NCI-H2081 (cell line): ENCODE measurements at regions not wholly inside any gene's neighbourhood (a gene's known extent, or its start where the extent isn't known, plus 50 kb on each side); places are given as distances from the start of the nearest gene placed in this dataset.

Experiments used
- DNase-seq, 2 experiments: peaks; one replicate each; lab custom pipeline; 2025; lab: John Stamatoyannopoulos, UW

DNA sequence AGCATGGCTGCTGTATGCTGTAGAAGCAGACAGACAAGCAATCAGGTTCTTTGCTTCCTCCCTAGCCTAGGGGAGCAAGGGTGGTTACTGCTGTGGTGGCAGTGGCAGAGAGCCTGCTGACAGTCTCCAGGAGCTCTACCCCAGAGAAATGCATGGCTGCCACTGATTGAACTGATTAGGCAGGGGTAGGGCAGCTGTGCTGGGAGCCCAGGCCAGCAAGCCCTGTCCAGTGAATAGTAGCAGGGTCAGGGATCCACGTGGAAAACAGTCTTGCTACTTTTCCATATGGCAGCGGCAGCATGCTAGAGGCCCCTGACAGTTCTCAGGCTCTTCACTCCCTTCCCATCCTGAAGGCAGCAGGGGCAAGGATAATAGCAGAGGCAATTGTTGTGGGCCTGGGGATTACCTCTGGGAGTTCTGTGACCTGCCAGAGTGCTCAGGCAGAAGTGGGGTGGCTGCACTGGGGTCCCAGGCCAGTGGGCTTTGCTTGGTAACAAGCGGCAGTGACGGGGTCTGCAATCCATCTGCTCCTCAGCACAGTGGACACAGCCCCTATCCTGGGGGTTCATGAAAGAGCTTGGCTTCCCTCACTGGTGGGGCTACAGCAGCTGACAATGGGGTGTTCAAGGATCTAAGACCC lies 558.8 kb upstream of the GHITM start:
- no peak for DNase-seq

DNA sequence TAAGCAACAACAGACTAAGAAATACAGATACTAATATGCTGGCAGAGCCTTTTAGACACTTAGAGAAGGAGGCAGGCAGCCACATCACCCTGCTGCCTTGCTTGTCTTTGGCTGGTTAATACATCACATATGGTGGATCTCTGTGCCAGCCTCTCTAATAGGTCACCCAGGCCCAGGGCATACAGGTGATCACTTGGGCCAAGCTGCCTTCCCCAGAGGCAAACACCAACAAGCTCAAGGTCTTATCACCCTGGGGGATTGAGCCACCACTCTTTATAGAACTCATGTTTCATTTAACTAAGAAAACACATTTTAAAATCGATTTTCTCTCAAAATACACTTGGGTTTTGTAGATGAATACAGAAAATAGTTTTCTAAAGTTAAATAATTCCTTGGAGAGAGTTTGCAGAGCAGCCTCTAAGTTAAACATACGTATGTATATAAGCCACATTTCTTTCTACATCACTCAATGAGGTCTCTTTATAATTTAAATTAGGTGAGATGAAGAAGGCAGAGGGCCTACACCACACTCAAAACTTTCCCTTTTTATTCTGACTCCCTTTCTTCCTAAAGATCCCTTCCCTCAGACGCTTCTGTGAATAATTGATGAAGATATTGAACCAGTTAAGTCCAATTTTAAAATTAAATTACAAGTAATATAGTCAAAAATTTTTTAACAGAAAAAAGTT lies 556.8 kb upstream of the GHITM start:
- DNase-seq, result no peak

DNA sequence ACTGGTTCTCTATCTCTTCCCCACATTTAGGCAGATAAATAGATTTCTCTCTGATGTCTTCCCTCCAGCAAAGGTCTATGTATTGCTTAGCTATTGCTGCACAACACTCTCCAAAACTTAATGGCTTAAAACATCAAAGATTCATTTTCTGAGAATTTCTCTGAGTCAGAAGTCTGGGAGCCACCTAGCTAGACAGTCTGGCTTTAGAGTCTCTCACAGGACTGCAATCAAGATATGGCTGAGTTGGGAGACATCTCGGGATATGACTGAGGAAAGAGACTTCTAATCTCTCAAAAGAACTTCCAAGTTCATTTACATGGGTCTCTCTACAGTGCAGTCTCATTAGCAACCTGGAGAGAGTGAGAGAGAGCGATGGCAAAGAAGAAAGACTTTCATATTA lies 553.6 kb upstream of the GHITM start:
- DNase-seq, result no peak

DNA sequence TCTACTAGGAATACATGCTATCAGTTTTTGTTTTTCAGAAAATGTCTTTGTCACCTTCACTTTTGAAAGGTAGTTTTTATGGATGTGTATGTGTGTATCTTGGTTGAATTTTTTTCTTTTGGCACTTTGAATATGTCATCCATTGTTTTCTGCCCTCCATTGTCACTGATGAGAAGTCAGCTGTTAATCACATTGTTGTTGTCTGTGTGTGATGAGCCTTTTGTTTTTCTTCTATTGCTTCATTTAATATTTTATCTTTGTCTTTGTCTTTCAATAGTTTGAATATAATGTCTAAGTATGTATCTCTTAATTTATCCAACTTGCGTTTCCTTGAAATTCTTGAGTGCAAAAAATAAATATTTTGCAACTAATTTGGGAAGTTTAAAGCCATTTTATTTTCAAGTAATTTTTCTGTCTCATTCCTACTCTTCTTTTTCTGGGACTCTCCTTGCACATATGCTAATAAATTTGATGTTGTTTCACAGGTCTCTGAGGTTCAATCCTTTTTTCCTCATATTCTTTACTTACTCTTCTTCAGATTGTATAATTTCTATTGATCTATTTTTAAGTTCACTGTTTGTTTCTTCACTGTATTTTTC lies 546.9 kb upstream of the GHITM start:
- no peak for DNase-seq

DNA sequence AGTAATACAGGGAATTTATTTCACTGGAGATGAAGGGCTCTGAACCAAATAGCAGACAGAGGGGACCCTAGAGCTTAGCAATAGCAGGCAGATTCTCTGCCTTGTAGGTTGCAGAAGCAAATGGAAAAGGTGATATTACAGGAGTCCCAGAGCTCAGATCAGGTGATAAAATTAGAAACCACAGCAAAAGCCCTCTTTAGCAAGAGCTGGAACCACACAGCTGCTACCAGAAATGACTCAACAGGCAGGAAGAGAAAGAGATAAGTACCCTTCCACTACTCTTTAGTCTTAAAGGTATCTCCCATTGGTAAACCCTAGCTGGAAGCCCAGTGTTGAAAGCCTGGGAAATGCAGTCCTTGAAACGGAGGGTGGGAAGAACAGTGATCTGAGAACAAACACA lies 535.6 kb upstream of the GHITM start:
- DNase-seq, result no peak

DNA sequence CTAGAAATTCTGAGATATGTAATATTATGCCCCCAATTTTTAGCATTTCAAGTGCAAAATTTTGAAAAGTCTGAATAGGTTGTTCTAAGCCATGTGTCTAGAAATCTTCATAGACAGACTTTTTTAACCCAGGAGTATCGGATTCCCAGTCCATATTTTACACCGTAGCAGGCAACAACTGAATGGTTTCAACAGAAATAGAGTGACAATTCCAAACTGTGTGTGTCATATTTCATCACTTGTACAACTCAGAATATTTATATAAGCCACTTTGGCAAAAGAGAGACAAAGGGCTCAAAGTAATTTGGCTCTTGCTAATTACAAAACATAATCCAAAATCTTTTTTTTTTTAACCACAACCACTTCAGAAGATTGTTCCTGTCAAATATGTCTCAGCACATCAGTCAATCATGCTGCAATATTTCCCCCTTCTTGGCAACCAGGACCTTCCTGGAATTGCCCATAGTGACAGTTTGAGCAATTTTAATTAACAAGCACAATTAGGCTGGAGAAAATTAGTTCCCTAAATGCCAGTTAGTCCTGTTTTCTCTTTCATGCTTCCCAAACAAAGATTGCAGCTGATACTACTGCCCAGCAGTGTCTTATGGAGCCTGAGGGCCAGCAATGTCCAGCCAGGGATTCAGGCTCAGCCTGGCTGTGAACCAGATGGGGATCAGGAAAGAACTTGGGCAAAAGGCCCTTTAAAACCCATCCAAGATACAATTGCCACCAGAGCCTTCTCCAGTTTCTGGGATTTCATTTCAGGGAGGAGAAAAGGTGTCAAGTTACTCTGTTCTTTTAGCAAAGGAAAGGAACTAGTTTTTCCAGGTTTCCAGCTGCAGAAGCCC lies 533.3 kb upstream of the GHITM start:
- no peak for DNase-seq

DNA sequence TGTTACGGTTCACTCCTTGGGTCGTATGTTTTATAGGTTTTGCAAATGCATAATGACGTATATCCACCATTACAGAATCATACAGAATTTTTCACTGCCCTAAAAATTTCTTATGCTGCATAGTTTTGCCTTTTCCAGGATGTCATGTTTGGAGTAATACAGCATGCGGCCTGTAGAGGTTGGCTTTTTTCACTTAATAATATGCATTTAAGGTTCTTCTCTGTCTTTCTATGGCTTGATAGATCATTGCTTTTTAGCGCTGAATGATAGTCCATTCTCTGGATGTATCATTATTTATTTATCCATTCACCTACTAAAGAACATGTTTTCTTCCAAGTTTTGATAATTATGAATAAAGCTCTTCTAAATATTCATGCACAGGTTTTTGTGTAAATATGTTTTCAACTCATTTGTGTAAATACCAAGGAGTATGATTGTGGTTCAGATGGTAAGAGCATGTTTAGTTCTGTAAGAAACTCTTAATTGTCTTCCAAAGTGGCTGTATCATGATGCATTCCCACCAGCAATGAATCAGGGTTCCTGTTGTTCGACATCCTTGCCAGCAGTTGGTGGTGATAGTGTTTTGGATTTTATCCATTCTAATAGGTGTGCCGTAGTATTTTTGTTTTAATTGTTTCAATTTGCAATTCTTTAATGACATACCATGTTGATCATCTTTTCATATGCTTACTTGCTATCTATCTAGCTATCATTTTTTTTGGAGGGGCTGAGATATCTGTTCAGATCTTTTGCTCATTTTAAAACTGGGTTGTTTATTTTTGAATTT lies 531.2 kb upstream of the GHITM start:
- no peak for DNase-seq

DNA sequence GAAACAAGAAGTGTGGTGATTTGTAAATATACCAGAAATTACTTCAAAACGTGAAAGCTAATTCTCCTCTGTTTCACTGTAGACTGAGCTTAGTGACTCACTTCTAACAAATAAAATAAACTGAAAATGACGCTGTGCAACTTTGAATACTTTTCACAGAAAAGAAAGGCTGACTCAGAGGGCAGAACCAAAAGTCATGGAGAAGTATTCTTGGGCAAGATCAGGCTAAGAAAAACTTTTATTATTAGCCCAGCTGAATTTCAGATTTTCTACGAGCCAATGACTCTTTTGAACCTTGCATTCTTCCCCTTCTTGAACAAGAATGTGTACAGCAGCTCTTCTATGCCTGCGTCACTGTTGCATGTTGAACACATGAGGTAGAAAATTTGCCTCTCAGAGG lies 527.3 kb upstream of the GHITM start:
- DNase-seq, result no peak

DNA sequence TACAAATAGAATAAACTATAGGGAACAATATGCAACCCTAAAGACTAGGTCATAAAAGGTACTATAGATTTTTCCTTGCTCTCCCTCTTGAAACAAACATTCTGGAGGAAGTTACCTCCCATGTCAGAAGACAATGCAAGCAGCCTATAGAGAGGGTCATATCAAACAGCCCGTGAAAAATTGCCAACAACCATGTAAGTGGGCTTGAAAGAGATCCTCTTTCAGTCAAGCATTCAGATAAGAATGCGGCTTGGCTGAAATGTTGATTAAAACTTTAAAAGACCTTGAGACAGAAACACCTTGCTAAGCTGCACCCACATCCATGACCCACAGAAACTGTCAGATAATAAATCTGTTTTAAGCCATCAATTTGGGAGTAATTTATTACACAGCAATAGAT lies 526.6 kb upstream of the GHITM start:
- DNase-seq, result no peak

DNA sequence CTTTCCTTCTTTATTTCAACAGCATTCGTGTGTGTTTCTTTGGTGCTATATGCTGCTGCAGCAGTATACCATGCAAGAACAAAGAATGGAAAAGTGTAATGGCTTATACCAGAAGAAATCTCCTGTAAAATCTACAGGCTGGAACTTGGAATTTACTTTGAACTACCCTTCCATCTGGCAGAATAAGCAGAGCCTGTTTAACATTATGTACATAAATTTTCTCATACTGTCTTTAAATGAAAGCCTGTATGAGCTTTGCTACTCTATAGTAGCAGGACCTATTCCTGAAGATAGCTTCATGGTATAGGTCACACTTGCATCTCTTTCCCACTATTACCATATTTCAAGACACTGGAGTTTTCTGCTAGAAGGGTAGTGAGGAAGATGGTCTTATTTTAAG lies 522.1 kb upstream of the GHITM start:
- DNase-seq, result no peak

DNA sequence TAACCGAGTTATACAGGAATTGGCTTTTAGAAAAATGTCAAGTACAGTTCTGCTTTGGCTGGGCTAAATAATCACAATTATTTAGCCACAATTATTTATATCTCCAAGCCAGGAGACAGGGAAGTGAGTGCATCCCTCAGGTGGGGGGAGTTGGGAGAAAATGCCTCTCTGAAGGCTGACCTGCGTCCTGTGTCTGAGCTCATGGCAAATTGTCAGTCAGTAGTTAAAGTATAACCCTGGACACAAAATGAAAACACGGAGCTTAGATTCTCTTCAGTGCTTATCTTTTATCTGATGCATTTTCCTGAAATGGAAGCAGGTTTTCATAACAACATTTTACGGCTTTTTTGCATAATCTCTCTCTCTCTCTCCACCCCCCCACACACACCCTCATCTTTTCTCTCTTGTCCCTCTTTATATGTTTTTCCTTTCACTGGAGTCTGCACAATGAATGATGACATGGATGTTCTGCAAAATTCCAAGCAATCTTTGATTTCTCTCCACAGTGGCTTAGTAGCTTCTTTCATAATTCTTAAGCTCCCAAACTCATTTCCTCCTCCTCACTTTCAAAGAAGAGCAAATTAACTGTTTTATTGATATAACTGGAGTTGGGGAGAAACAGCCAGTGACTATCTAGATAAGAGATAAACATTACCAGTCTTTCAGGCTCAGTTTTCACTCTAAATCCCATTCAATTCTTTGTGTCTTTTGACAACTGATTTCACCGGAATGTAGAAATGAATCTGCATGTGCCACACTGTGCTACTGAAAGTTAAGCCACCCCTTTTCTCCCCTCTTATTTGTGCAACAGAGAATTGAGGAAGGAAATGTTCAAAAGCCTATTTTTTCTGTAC lies 521.4 kb upstream of the GHITM start:
- DNase-seq, result no peak

DNA sequence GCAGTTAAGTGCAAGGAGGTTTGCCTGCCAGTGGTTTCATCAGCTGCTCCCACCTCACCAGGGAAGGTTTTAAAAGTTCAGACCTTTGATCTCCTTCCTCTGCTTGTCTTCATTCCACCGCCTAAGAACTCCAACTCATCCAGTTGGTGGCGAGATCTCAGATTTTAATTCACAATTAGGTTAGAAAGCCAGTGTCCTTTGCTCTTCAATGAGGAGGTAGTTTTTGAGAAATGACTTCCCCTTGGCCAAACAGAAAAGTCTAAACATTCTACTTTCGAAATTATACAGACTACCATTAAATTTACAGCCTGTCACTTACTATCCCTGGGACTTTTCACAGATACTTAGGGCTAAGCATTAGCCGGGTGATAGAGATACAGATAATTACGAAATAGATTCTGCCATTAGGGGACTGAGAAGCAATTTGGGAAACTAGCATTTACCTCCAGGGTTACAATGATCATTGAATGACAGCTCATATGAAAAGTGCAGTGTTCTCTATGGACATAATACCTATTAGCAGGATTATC lies 513.4 kb upstream of the GHITM start:
- no peak for DNase-seq

DNA sequence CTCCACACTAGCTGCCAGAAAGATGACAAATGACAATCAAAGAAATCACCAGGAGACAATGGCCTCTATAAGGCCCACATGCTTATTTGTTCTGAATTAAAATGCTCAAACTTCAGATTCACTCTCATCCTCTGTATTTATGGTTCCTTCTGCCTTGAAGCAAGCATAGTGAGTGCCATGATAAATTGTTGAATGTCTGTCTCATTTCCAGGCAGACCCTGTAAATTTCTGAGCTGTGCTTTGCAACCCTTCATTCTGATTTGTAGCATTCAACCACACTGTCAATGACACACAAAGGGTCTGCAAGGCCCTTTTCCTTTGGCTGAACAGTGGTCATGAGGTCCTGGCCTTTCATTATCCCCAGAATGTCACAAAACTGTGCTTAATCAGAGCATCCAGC lies 506.6 kb upstream of the GHITM start:
- DNase-seq, result no peak

DNA sequence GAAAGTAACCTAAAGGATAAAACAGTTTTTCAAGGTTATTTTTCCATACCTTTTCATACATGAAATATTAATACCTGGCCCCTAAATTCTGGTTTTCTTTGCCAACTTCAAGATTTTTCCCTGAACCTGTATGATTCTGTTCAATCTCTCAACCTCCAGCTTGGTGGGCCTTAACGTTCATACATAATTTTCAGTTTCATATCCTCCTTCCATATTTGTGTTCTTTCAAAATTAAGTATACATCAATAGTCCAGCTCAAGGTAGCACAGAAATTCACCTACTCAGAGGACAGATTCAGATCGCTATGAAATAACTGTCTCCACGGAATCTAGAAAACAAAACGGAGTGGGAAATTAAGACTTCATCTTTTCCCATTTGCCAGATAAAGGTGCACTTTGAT lies 505.8 kb upstream of the GHITM start:
- DNase-seq, result no peak

DNA sequence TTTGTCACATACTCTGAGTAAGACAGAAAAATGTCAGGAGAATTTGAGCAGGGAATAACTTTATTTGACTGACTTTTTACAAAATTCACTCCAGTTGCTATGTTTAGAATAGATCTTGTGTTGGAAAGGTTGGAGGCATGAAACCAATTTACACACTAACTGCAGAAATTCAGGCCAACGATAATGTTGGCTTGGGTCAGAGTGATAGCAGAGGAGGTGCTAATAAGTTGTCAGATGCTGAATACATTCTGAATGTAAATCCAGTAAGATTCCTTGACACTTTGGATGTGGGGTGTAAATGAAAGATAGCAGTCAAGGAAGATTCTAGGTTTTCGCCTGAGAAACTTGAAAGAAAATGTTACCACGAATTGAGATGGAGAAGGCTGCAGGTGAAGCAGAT lies 502.5 kb upstream of the GHITM start:
- no peak for DNase-seq

DNA sequence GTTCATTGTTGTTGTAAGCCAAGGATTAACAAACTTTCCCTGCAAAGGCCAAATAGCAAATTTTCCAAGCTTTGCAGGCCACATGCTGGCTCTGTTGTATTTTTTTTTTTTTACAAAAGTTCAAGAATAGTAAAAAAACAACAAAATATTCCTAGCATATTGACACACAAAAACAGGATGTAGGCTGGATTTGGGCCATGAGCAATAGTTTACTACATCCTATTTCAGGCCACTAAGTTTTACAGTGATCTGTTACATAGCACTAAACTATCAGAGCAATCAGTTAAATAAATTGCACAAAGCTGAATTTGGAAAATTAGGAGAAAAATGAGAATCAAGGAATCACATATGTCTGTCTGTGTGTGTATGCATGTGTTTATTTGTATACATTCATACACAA lies 491.8 kb upstream of the GHITM start:
- no peak for DNase-seq

DNA sequence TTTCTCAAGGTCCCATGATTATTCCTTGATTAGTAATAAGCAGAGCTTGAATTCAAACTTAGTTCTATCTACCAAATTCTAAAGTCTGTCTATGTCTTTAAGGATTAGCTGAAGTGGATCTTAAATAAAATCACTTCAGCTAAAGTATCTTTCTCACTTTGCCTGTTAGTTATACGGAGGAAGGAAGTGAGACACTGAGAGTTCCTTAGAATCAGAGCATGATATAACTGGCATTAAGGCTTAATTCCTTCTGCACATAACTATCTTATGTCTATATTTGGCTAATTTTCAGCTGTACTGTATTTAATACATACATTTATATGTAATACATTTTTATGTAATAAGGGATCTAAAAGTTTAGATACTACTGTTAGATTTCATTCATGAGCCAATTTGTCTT lies 491.1 kb upstream of the GHITM start:
- no peak for DNase-seq

DNA sequence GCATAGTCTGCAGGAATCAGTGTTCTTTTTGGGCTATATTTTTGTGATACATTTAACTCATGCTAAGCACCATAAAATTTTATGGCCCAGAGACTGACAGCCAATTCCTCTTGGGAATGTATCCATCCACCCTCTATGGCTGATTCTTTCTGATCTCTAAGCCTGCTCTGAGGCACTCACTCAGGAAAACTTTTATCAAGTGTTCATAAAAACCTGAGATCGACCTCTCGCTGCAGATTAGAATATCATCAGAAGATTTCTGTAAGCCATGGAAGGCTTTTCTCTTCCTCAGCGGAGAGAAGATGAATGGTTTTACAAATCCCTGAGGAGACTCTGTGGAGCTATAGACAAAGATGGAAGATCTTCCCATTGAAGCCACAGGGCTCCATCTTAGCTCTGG lies 489.8 kb upstream of the GHITM start:
- no peak for DNase-seq

DNA sequence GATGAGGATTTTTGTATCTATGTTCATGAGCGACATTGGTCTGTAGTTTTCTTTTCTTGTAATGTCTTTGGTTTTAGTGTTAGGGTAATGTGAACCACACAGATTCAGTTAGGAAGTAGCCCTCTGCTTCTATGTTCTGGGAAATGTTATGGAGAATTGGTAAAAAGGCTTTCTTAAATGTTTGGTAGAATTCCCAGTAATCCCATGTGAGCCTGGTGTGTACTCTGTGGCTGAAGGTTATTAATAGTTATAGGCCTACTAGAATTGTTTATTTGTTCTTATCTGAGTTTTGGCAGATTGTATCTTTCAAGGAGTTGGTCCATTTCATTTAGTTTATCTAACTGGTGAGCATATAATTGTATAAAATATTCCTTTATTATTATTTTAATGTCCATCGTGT lies 484.6 kb upstream of the GHITM start:
- DNase-seq, result no peak

DNA sequence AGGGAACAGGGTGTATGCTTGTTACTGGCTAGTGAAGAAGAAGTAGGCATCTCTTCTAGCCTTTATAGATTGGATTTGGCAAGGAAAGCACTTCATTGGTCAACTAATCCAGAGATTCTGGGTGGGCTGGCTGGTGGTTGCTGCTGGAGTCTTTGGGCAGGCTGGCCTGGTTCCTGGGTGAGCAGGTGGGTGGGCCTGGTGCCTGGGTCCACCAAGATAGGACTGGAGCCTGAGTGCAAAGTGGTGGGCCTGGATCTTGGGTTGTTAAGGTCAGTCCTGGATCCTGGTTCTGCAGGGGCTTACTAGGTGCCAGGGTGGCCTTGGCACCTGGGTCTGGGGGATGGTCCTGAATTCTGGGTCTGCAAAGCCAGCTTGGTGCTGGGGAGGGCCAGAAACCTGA lies 482.4 kb upstream of the GHITM start:
- no peak for DNase-seq

DNA sequence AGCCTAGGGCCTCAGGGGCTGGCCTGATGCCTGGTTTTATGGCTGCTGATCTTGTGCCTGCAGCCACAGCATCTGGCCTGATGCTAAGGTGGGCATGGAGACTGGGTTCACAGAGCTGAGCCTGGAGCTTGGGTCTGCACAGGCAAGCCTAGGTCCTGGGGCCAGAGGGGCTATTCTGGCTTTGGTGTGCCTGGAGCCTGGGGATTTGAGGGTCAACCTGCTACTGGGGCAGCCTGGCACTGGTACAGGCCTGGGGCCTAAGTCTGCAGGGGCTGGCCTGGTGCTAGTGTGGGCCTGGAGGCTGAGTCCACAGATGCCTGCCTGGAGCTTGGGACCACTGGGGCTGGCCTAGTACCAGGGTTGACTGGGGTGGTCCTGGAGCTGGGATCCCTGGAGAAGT lies 481.8 kb upstream of the GHITM start:
- DNase-seq, result no peak
